H1 (cell line): ENCODE measurements at regions not wholly inside any gene's neighbourhood (a gene's known extent, or its start where the extent isn't known, plus 50 kb on each side); places are given as distances from the start of the nearest gene placed in this dataset.

Source experiments
- CTCF ChIA-PET: fragments of 300-600 bp; sonication (Branson Sonifier 250); formaldehyde crosslinking; loops from one replicate; lab custom pipeline; 2021; ENCODE audit not compliant: partially characterized antibody; lab: Charles Lee
- POLR2A ChIA-PET: fragments of 300-600 bp; sonication (Branson Sonifier 250); formaldehyde crosslinking; loops from one replicate; lab custom pipeline; 2021; ENCODE audit warnings: inconsistent platforms; ENCODE audit not compliant: partially characterized antibody; lab: Charles Lee
- DNase-seq, 2 experiments: peaks; one replicate each; pipeline versions ENCODE4 v3.0.0 to v3.0.0-alpha.2; 2010 to 2022; ENCODE audit warnings: low spot score in 2 of 2, low read depth in 1 of 2, mixed read lengths in 1 of 2
- FAIRE-seq: peaks from 2 replicates; lab custom pipeline; 2011; peaks lifted over from hg19 to GRCh38; lab: Jason Lieb, UNC
- H2AFZ ChIP-seq: 2 replicates; pipeline ENCODE4 v1.8.1; 2012; ENCODE audit warnings: low read length, inconsistent platforms
- H2AK5ac ChIP-seq: 2 replicates; pipeline ENCODE4 v1.6.1; 2013; ENCODE audit warnings: low read depth, low read length
- H2BK120ac ChIP-seq: replicated peaks from 2 replicates; pipeline ENCODE3; 2013; ENCODE audit warnings: low read depth, low read length, inconsistent platforms
- H2BK12ac ChIP-seq: 2 replicates; pipeline ENCODE4 v1.6.1; 2013; ENCODE audit warnings: low read depth, low read length
- H2BK15ac ChIP-seq: 2 replicates; pipeline ENCODE4 v1.6.1; 2013; ENCODE audit warnings: low read length
- H2BK20ac ChIP-seq: 2 replicates; pipeline ENCODE4 v1.6.1; 2013; ENCODE audit warnings: low read length
- H2BK5ac ChIP-seq: 2 replicates; pipeline ENCODE4 v1.6.1; 2013; ENCODE audit warnings: low read depth, low read length
- H3K14ac ChIP-seq: 2 replicates; pipeline ENCODE4 v1.6.1; 2013; ENCODE audit warnings: inconsistent platforms; ENCODE audit not compliant: insufficient read length
- H3K18ac ChIP-seq: 2 replicates; pipeline ENCODE4 v1.6.1; 2013; ENCODE audit warnings: low read length; ENCODE audit errors: extremely low read depth
- H3K23ac ChIP-seq: 2 replicates; pipeline ENCODE4 v1.6.1; 2013; ENCODE audit warnings: inconsistent platforms; ENCODE audit not compliant: insufficient read length
- H3K23me2 ChIP-seq: 2 replicates; pipeline ENCODE4 v1.6.1; 2013; ENCODE audit warnings: low read depth, low read length
- H3K27ac ChIP-seq: 2 replicates; pipeline ENCODE4 v1.6.1; 2011; ENCODE audit warnings: low read depth, low read length, inconsistent platforms
- H3K27me3 ChIP-seq, 4 experiments: replicated peaks in 1 of 4; 1 replicate in 1 of 4; 2 replicates in 3 of 4; pipeline versions ENCODE4 v1.6.1 to v1.8.1; 2011 to 2013; ENCODE audit warnings: low read length in 3 of 4, mild to moderate bottlenecking in 3 of 4, inconsistent platforms in 2 of 4, mixed read lengths in 2 of 4, moderate library complexity in 1 of 4; ENCODE audit not compliant: control insufficient read depth in 3 of 4, insufficient read depth in 3 of 4; ENCODE audit errors: extremely low read depth in 1 of 4
- H3K36me3 ChIP-seq, 4 experiments: 2 replicates each; pipeline versions ENCODE4 v1.6.1 to v1.8.1; 2011 to 2013; ENCODE audit warnings: mild to moderate bottlenecking in 4 of 4, low read length in 3 of 4, moderate library complexity in 2 of 4, control low read depth in 1 of 4, inconsistent platforms in 1 of 4; ENCODE audit not compliant: insufficient read depth in 4 of 4, control insufficient read depth in 2 of 4
- H3K4ac ChIP-seq: replicated peaks from 2 replicates; pipeline ENCODE3; 2013; ENCODE audit warnings: low read length, low read depth, mixed read lengths, inconsistent platforms; ENCODE audit not compliant: insufficient read length
- H3K4me1 ChIP-seq, 4 experiments: replicated peaks in 1 of 4; 1 replicate in 1 of 4; 2 replicates in 3 of 4; pipeline versions ENCODE4 v1.6.1 to v1.8.1; 2011 to 2013; ENCODE audit warnings: low read length in 3 of 4, inconsistent platforms in 2 of 4, mixed read lengths in 1 of 4; ENCODE audit not compliant: insufficient read depth in 4 of 4, control insufficient read depth in 3 of 4
- H3K4me2 ChIP-seq, 2 experiments: 2 replicates each; pipeline versions ENCODE4 v1.6.1 to v1.8.1; 2011 to 2013; ENCODE audit warnings: low read depth in 2 of 2, low read length in 2 of 2, control low read depth in 1 of 2, inconsistent platforms in 1 of 2, mild to moderate bottlenecking in 1 of 2; ENCODE audit not compliant: insufficient read depth in 1 of 2
- H3K4me3 ChIP-seq, 4 experiments: fragments of 200-600, 300-600 bp in 1 of 4; sonication (generic), shearing (Covaris generic), sonication (Bioruptor Twin) in 1 of 4; 2 replicates each; pipeline versions ENCODE4 v1.5.1 to v1.8.1; 2011 to 2016; ENCODE audit warnings: low read length in 4 of 4, low read depth in 3 of 4, control low read depth in 2 of 4, inconsistent platforms in 2 of 4, mild to moderate bottlenecking in 2 of 4, mixed read lengths in 1 of 4, moderate library complexity in 1 of 4; ENCODE audit not compliant: insufficient read depth in 2 of 4; ENCODE audit errors: extremely low read depth in 1 of 4
- H3K56ac ChIP-seq: replicated peaks from 2 replicates; pipeline ENCODE3; 2013; ENCODE audit warnings: low read depth, mild to moderate bottlenecking, mixed read lengths, low read length, inconsistent platforms; ENCODE audit not compliant: insufficient read length
- H3K79me1 ChIP-seq: 2 replicates; pipeline ENCODE4 v1.6.1; 2013; ENCODE audit warnings: low read depth, low read length, control low read depth
- H3K79me2 ChIP-seq, 2 experiments: 2 replicates each; pipeline versions ENCODE4 v1.6.1 to v1.8.1; 2012 to 2013; ENCODE audit warnings: low read length in 2 of 2, mild to moderate bottlenecking in 2 of 2, inconsistent platforms in 1 of 2; ENCODE audit not compliant: insufficient read depth in 2 of 2, control insufficient read depth in 1 of 2
- H3K9ac ChIP-seq, 4 experiments: replicated peaks in 1 of 4; 1 replicate in 1 of 4; 2 replicates in 3 of 4; pipeline versions ENCODE4 v1.6.1 to v1.8.1; 2011 to 2013; ENCODE audit warnings: low read depth in 3 of 4, low read length in 3 of 4, control low read depth in 2 of 4, mild to moderate bottlenecking in 2 of 4, moderate library complexity in 2 of 4, inconsistent platforms in 1 of 4; ENCODE audit errors: extremely low read depth in 1 of 4
- H3K9me3 ChIP-seq, 2 experiments: 2 replicates each; pipeline versions ENCODE4 v1.6.1 to v1.8.1; 2012 to 2013; ENCODE audit warnings: mild to moderate bottlenecking in 2 of 2, moderate library complexity in 2 of 2, control low read depth in 1 of 2, inconsistent platforms in 1 of 2, low read depth in 1 of 2, low read length in 1 of 2, mixed read lengths in 1 of 2; ENCODE audit not compliant: insufficient read depth in 2 of 2
- H4K20me1 ChIP-seq, 2 experiments: replicated peaks in 1 of 2; 2 replicates each; pipeline versions ENCODE3 to v1.8.1; 2011 to 2013; ENCODE audit warnings: inconsistent platforms in 2 of 2, low read length in 2 of 2, mild to moderate bottlenecking in 1 of 2; ENCODE audit not compliant: insufficient read depth in 2 of 2, control insufficient read depth in 1 of 2
- H4K5ac ChIP-seq: 2 replicates; pipeline ENCODE4 v1.6.1; 2013; ENCODE audit warnings: low read length, low read depth, mixed read lengths, inconsistent platforms; ENCODE audit not compliant: insufficient read length
- H4K8ac ChIP-seq: 2 replicates; pipeline ENCODE4 v1.8.0; 2013; ENCODE audit warnings: mild to moderate bottlenecking, moderate library complexity, low read length, inconsistent platforms; ENCODE audit not compliant: insufficient read depth; ENCODE audit errors: extremely low read depth
- H4K91ac ChIP-seq: replicated peaks from 2 replicates; pipeline ENCODE3; 2013; ENCODE audit warnings: low read length, mixed read lengths, inconsistent platforms; ENCODE audit not compliant: insufficient read length
- CBX8 ChIP-seq: fragments of 300-800, 300-1000 bp; sonication (generic); IDR thresholded peaks from 2 replicates; pipeline ENCODE4 v1.7.1; 2016; ENCODE audit warnings: low read depth, low read length, borderline replicate concordance
- CHD1 ChIP-seq: IDR thresholded peaks from 2 replicates; pipeline ENCODE4 v1.6.1; 2012; ENCODE audit warnings: low read depth, low read length, improper control_type of control experiment
- CHD2 ChIP-seq: IDR thresholded peaks from 2 replicates; pipeline ENCODE4 v1.6.1; 2012; ENCODE audit warnings: low read length, improper control_type of control experiment
- GABPA ChIP-seq: IDR thresholded peaks from 2 replicates; pipeline ENCODE4 v1.6.1; 2011; ENCODE audit warnings: mild to moderate bottlenecking, low read length, moderate library complexity, borderline replicate concordance; ENCODE audit not compliant: insufficient read depth
- KDM4A ChIP-seq: IDR thresholded peaks from one replicate; pipeline ENCODE4 v1.7.1; 2012; ENCODE audit warnings: low read depth, mild to moderate bottlenecking, moderate library complexity, low read length, inconsistent platforms; ENCODE audit not compliant: severe bottlenecking
- SP4 ChIP-seq: IDR thresholded peaks from 2 replicates; pipeline ENCODE4 v1.6.1; 2012; ENCODE audit warnings: low read length, inconsistent platforms
- TAF1 ChIP-seq: IDR thresholded peaks from 2 replicates; pipeline ENCODE4 v1.6.1; 2011; ENCODE audit warnings: mild to moderate bottlenecking, low read depth, low read length
- TAF7 ChIP-seq: optimal IDR thresholded peaks from 2 replicates; pipeline ENCODE3; 2011; ENCODE audit warnings: low read depth, mild to moderate bottlenecking, inconsistent platforms, low read length, moderate library complexity, borderline replicate concordance
- TEAD4 ChIP-seq: IDR thresholded peaks from 2 replicates; pipeline ENCODE4 v1.6.1; 2012; ENCODE audit warnings: low read depth, low read length, inconsistent platforms, mixed read lengths
- WGBS, 2 experiments: shearing (Covaris generic) in 1 of 2; methylation state at CpG; one replicate each; pipeline versions ENCODE4 v1.1.6 to v1.1.7; 2013 to 2015; ENCODE audit warnings: low lambda C conversion rate in 2 of 2, mixed read lengths in 2 of 2, inconsistent platforms in 1 of 2, low coverage in 1 of 2, missing lambda C conversion rate in 1 of 2; ENCODE audit not compliant: insufficient replicate concordance in 2 of 2, insufficient coverage in 1 of 2, insufficient read length in 1 of 2; ENCODE audit errors: extremely low coverage in 1 of 2, missing lambda C conversion rate in 1 of 2; 5-methylcytosine and 5-hydroxymethylcytosine counted together
- TF ChIP-seq, protein P1 (sequence below): IDR thresholded peaks from 2 replicates; pipeline ENCODE4 v1.6.1; 2012; ENCODE audit warnings: inconsistent platforms

DNA sequence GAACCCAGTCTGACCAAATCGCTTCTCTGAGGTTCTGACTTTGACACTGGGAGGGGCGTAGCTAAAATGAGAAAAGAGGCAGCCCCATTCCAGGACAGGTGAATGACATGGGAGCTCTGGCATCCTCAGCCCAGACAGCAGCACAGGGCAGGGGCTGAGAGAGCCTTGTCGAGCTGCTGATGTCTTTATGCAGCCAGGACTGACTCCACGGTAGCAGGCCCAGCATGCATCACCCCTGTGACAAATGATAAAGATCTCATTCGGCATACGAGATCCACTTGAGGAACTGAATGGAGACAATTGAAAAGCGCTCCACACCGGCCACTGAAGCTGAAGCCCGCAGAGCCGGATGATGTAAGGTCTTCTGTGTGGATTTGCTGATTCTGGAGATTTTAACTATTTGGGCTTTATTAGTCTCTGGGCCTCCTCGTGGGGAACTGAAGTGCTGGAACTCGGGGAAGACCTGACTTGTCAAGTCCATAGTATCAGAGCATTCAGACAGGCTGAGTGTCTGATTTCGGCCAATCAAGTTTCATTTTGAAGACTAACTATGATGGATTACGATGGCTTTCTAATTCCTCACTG, 56.9 kb upstream of the MAP1LC3B2 start:
- no peak overlapping the region for H3K9ac ChIP-seq
- H3K4me2 ChIP-seq: no peak overlapping the region
- ChIA-PET CTCF (interaction anchor here (0.7 to 2.0 kb wide), 3 partner anchors 35 to 98 kb away, joined by 3 to 4 read pairs (median 3); no protein-coding TSS in a partner anchor), POLR2A (interaction anchor here (1.2 kb wide), 1 partner anchor 102 kb away, joined by 3 read pairs; no protein-coding TSS in a partner anchor)
- H3K23ac ChIP-seq: no peak overlapping the region
- no peak overlapping the region for H2BK5ac ChIP-seq
- H4K8ac ChIP-seq: no peak overlapping the region
- no peaks in the 10 kb centered on the region for H3K27me3 ChIP-seq
- no peaks in the 10 kb centered on the region for H3K9me3 ChIP-seq
- H3K56ac ChIP-seq: no peak overlapping the region
- H3K23me2 ChIP-seq: no peaks in the 10 kb centered on the region
- H3K79me1 ChIP-seq: no peaks in the 10 kb centered on the region
- 86% methylated on average over 14 of the region's 14 CpGs; no CpG with 5 or more reads in 1 of the 2 experiments for WGBS, 2 experiments
- no peak overlapping the region for H2BK20ac ChIP-seq
- no peak for FAIRE-seq
- no peak overlapping the region for H2AFZ ChIP-seq
- no peak overlapping the region for H3K14ac ChIP-seq
- no peak for DNase-seq
- H3K18ac ChIP-seq: no peak overlapping the region
- no peak overlapping the region for H4K91ac ChIP-seq
- H2BK12ac ChIP-seq: no peak overlapping the region
- no peak overlapping the region for H4K5ac ChIP-seq
- no peaks in the 10 kb centered on the region for H4K20me1 ChIP-seq
- H2BK120ac ChIP-seq: no peak overlapping the region
- H2AK5ac ChIP-seq: no peak overlapping the region
- no peak overlapping the region for H3K27ac ChIP-seq
- peaks cover 0 to 6% (median 0%) of the 10 kb centered on the region in 4 experiments; a peak in 3 of 7 replicates for H3K4me1 ChIP-seq
- no peak overlapping the region for H3K4ac ChIP-seq
- H2BK15ac ChIP-seq: no peak overlapping the region
- no peaks in the 10 kb centered on the region for H3K79me2 ChIP-seq
- no peaks in the 10 kb centered on the region; a peak in 1 of 8 replicates for H3K36me3 ChIP-seq
- no peak overlapping the region for H3K4me3 ChIP-seq
- no peak for TF ChIP-seq GABPA
- no peak for TF ChIP-seq CBX8
- TF ChIP-seq TAF1: no peak
- no peak for TF ChIP-seq SP4
- TF ChIP-seq CHD1: no peak
- no peak for TF ChIP-seq KDM4A
- TF ChIP-seq, protein P1, sequence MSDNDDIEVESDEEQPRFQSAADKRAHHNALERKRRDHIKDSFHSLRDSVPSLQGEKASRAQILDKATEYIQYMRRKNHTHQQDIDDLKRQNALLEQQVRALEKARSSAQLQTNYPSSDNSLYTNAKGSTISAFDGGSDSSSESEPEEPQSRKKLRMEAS: no peak
- TF ChIP-seq TEAD4: no peak
- TF ChIP-seq CHD2: no peak
- TF ChIP-seq TAF7: no peak
